ACHN (cell line): ENCODE measurements at regions not wholly inside any gene's neighbourhood (a gene's known extent, or its start where the extent isn't known, plus 50 kb on each side); places are given as distances from the start of the nearest gene placed in this dataset.
"Not testable (repeated sequence)": the region's sequence is repeated elsewhere in the genome, so short reads cannot be mapped to it uniquely, and the experiment has no call there.

Experiments used
- DNase-seq: peaks from one replicate; pipeline ENCODE4 v3.0.0-alpha.2; 2015
- in situ Hi-C: cut with HindIII; loops from 2 replicates; pipeline ENCODE4 v1.10.0; 2017; ENCODE audit warnings: low sequenced_read_pairs, low pct_ligation_motif_present, low pct_unique_long_range_greater_than_20kb

- in situ Hi-C loops: no loop called here
- no peak for DNase-seq
Observed at GRCh38 chr21:21957490-21957889, 959.3 kb downstream of the NCAM2 start.

GRCh38 chr21:21963911-21964310 lies 965.7 kb downstream of the NCAM2 start:
- in situ Hi-C loops: no loop called here
- DNase-seq: no peak

GRCh38 chr21:21968810-21969209 lies 970.6 kb downstream of the NCAM2 start:
- DNase-seq: no peak
- in situ Hi-C loops: no loop called here

GRCh38 chr21:21969211-21969610 lies 971.0 kb downstream of the NCAM2 start:
- DNase-seq: no peak
- in situ Hi-C loops: no loop called here

GRCh38 chr21:21971384-21971783 lies 973.2 kb downstream of the NCAM2 start:
- DNase-seq: no peak
- in situ Hi-C loops: no loop called here

- in situ Hi-C loops: no loop called here
Observed at GRCh38 chr21:21973806-21974205, 975.6 kb downstream of the NCAM2 start.

GRCh38 chr21:21996891-21997290 lies 998.7 kb downstream of the NCAM2 start:
- in situ Hi-C loops: no loop called here
- no peak for DNase-seq

More at GRCh38 chr21:21973806-21974205, 975.6 kb downstream of the NCAM2 start:
- no peak for DNase-seq

- in situ Hi-C loops: no loop called here
- no peak for DNase-seq
Observed at GRCh38 chr21:21997390-21998333, 999.5 kb downstream of the NCAM2 start.

- no peak for DNase-seq
- in situ Hi-C loops: no loop called here
Observed at GRCh38 chr21:22019766-22020165, 1021.6 kb downstream of the NCAM2 start.

GRCh38 chr21:22020221-22020620 lies 1022.0 kb downstream of the NCAM2 start:
- in situ Hi-C loops: no loop called here
- DNase-seq: no peak

GRCh38 chr21:22023896-22024295 lies 1025.7 kb downstream of the NCAM2 start:
- DNase-seq, in situ Hi-C loops: not testable (repeated sequence)

GRCh38 chr21:22044431-22044830 lies 1046.2 kb downstream of the NCAM2 start:
- no peak for DNase-seq
- in situ Hi-C loops: no loop called here

GRCh38 chr21:22046576-22046975 lies 1048.4 kb downstream of the NCAM2 start:
- in situ Hi-C loops: no loop called here
- DNase-seq: no peak

GRCh38 chr21:22056904-22057303 lies 1058.7 kb downstream of the NCAM2 start:
- DNase-seq: no peak
- in situ Hi-C loops: no loop called here

GRCh38 chr21:22062472-22063139 lies 1064.4 kb downstream of the NCAM2 start:
- no peak for DNase-seq
- in situ Hi-C loops: no loop called here

GRCh38 chr21:22063140-22063539 lies 1064.9 kb downstream of the NCAM2 start:
- no peak for DNase-seq
- in situ Hi-C loops: no loop called here

GRCh38 chr21:22076471-22076870 lies 1078.3 kb downstream of the NCAM2 start:
- no peak for DNase-seq
- in situ Hi-C loops: no loop called here

GRCh38 chr21:22083899-22084298 lies 1085.7 kb downstream of the NCAM2 start:
- in situ Hi-C loops: no loop called here
- no peak for DNase-seq

- in situ Hi-C loops: no loop called here
Observed at GRCh38 chr21:22096314-22096713, 1098.1 kb downstream of the NCAM2 start.

More at GRCh38 chr21:22096314-22096713, 1098.1 kb downstream of the NCAM2 start:
- no peak for DNase-seq
